Jurkat, Clone E6-1 (cell line): ENCODE measurements at regions not wholly inside any gene's neighbourhood (a gene's known extent, or its start where the extent isn't known, plus 50 kb on each side); places are given as distances from the start of the nearest gene placed in this dataset.

Experiments used
- DNase-seq: peaks from one replicate; pipeline ENCODE4 v3.0.0-alpha.2; 2011; ENCODE audit warnings: low read depth, low spot score
- H3K4me3 ChIP-seq: 2 replicates; pipeline ENCODE4 v1.5.1; 2011; ENCODE audit warnings: mild to moderate bottlenecking, low read length, control low read depth, moderate library complexity

DNA sequence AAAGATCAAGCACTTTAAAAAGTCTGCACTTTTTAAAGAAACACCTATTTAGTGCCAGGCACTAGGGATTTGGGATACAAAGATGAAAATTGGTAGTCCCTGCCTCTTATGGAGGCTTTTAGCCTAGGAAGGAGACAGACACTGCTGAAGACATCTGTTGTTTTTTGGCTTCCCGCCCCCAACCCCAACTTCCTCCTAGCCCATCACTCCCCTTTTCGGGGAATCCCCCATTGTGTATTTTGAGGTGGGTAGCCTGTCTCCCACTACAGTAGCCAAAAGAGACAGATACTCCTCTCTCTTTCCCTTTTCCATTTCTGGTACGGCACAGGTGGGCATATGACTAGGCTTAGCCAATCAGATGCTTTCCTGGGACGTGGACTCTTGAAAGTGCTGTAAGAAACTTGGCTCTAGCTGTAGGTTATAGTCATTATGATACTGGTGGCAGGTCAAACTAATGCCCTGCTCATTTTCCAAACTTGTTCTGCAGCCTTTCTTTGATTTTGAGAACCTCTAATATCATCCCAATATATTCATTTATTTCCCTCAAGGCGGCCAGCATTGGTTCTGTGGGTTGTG is 194.6 kb upstream of the RBPJ start:
- H3K4me3 ChIP-seq: no peak overlapping the region
- no peak for DNase-seq

DNA sequence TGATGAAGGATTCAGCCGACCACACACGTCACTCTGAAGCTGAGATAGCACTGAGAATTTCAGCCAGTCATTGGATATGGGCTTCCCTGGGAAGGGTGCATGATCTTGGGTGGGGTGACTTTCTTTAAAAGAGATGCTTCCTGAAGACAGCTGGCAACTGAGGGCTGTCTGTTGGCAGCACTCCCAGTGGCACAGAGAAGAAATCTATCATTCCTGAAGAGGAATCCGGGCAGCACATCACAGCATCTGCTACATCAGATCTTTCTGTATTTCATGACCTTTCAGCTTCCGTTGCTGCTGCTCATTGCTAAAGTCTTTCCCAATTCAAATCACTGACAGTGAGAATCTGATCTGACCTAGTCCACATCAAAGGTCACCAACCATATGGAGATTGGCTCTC is 193.8 kb upstream of the RBPJ start:
- no peak overlapping the region for H3K4me3 ChIP-seq
- DNase-seq: no peak

DNA sequence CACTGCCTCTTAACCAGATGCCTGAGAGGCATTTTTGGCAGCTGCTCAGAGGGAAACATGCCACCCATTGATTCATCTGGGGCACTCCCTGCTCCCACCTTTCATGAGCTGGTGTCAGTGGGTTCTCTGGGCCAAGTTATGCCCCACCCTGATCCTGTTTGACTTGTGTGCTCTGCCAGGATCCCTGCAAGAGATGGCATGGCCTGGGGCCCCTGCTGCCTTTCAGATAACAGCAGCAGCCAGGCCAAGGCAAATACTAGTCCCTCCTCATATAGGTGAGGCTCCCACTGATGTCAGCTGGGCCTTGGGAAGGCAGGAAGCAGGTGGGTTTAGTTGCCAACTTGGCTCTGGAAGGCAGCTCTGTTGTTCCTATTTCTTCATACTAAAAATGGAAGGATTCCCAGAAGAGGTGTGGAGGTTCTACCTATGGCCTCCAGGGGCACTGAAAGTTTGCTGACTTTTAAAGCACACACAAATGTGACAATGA is 192.9 kb upstream of the RBPJ start:
- H3K4me3 ChIP-seq: no peak overlapping the region
- no peak for DNase-seq

DNA sequence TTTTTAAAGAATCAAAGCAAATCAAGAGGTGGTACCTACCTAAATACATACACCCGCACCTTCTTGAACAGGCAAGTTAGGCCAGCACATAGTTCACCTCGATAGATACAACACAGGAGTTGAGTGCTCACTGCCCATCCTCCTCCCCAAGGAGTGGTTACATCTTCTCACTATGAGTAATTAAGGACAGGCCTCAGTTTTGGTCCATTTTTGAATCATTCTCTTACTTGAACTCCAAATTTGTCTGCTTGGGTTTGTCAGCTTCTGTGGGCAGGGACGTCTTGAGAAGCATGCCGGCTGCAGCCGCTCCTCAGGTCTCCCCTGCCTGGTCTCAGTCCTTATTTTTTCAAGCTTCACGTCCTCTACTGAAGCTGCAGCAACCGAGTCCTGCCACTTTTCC is 190.6 kb upstream of the RBPJ start:
- no peak overlapping the region for H3K4me3 ChIP-seq
- DNase-seq: no peak

DNA sequence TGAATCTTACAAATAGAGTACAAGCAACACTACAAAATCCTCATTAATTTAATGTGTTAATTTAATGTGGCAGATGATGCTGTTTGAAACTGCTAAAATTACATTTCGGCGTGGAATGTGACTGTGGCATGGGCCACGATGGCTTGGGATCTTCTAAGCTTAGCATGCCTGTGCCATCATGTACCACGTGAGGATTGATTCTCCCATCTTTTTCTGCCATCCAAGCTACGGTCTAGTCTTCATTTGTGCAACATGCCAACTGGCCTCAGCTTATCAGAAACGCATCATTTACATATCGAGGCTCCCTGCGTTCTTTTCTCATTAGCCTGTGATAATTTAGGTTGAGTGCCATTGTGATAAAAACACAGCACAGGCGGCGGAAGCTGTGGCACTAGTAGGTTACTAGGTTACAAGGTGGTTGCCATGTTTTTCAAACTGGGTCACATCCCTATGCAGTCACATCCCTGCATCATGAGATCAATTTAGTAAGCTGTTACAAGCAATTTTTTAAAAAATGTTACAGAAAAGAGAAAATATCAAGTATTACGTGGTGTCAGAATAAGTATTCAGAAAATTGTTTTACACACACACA is 189.9 kb upstream of the RBPJ start:
- no peak overlapping the region for H3K4me3 ChIP-seq
- DNase-seq: no peak

DNA sequence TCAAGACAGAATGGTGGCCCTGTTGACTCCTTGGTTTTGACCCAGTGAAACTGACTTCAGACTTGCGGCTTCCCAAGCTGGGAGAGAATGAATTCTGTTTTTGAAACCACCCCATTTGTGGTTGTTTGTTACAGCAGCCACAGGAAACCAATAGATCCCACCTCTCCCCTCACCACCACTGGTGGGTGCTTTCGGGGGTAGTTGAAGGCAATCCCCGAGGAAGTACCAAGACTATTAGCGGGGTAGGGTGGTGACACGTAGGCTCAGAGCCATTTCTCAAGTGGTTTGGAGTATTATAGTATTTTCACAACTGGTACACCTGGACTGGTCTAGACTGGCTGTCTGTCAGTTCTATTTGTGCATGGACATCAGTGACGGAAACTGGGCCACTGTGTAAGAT is 189.1 kb upstream of the RBPJ start:
- DNase-seq: peak; percentile 26
- H3K4me3 ChIP-seq: no peak overlapping the region

DNA sequence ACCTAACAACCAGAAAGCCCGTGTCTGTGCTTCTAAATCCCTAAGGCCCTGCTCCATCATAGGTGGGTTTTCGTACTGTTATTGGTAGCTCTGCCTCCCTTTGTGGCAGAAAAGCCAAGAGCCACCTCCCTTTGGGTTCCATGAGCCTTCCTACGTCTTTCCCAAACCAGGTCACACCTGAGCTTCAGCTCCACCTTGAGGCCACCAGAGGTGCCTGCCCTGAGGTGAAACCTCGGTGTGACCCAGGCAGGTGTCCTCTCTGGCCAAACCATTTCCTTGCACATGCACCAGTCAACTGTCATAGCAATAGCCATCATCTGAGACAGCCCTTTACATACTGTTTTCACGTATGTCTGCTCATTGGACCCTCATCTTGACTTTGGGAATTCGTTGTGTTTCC is 188.0 kb upstream of the RBPJ start:
- no peak for DNase-seq
- H3K4me3 ChIP-seq: no peak overlapping the region

DNA sequence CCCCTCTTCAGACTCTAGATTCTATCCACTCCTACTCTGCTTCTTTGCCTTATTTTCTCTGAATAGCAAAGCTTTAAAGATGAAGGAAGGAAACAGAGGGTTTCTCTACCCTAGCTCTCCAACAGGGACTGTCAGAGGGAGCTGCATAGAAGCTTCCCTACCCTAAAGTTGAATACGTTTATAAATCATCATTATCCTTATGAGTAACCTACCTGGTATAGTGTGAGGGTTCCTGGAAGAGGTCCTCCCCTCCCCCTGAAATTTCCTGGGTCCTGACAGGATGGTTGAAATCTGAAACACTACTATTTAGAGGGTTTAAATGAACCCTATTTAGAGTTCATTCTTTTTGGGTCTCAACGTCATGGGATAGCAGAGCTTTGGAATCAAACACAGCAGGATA is 187.0 kb upstream of the RBPJ start:
- no peak overlapping the region for H3K4me3 ChIP-seq
- DNase-seq: no peak

DNA sequence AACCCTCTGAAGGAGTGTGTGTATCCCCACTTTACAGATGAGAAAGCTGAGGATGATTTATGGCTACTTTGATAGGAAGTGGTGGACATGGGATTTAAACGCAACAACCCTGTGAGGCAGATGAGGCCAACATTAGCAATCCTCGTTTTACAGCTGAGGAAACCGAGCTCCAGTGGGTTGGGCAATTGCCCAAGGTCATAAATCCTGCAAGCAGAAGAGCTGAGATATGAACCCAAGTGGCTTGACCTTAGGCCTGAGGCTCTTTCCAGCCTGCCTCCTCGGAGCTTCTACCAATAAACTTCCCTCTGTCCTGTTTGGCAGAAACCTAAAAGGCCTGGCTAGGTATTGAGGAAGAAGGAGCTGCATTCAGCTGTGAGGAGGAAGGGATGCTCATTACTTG is 185.5 kb upstream of the RBPJ start:
- no peak for DNase-seq
- H3K4me3 ChIP-seq: no peak overlapping the region

DNA sequence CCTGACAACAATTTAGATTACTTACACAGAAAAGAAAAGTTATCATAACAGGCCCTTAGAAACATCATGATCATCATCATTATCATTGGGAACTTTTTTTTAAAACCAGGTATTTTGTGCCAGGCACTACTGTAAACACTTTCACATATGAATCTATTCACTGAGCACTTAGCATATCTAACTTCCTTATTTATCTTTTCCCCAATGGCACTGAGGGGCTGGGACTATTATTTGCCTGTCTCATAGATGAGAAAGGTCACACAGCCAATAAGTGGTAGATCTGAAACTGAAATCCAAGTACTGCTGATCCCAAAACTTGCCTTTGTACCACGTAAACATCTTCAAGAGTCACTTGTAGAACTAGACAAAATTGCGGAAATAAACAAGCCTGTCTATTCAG is 184.2 kb upstream of the RBPJ start:
- H3K4me3 ChIP-seq: no peak overlapping the region
- DNase-seq: no peak

DNA sequence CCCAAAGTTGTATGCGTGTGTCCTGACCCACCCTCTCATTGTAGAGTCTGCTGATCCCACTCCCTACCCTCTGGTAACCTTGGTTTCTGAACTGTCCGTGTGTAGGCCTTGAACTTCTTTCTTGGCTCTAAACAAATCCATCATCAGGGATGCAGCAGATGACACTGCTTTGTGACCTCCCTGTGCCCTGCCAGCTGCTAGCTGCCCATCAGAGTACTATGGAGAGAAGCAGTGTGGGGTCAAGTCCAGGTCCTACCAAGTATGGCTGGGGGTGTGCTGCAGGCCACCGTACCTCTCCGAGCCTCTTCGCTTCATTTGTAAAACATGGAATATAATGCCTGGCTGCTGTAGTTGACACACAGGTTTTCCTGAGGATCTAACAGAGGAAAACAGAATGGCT is 183.5 kb upstream of the RBPJ start:
- no peak overlapping the region for H3K4me3 ChIP-seq
- DNase-seq: no peak

DNA sequence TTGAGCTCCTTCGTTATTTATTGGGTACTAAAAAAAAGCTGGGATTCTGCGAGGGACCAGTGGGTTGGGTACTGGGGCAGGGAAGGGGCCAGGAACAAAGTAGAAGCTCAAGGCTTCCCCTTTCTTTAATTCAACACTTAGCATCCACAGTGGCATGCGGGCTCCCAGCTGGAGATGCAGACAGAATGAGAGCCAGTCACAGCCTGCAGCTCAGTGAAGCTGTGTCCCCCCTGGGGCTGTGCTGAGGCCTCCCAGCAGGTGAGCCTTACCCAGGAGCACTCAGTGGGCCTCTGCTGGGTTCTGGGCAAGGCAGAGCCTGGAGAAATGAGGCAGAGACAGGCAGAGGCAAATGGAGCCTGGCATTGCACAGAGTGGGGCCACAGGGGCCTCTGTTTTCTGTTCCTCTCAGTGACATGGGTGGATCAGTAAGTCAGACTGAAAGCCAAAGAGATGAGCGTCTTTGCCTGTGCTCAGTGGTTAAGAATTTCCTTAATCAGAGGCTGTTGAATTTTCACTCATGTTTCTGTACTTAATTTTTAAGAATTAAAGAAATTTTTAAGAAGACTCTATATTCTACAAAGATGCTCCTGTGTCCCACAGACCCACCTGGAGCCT is 181.4 kb upstream of the RBPJ start:
- DNase-seq: no peak
- H3K4me3 ChIP-seq: no peak overlapping the region

DNA sequence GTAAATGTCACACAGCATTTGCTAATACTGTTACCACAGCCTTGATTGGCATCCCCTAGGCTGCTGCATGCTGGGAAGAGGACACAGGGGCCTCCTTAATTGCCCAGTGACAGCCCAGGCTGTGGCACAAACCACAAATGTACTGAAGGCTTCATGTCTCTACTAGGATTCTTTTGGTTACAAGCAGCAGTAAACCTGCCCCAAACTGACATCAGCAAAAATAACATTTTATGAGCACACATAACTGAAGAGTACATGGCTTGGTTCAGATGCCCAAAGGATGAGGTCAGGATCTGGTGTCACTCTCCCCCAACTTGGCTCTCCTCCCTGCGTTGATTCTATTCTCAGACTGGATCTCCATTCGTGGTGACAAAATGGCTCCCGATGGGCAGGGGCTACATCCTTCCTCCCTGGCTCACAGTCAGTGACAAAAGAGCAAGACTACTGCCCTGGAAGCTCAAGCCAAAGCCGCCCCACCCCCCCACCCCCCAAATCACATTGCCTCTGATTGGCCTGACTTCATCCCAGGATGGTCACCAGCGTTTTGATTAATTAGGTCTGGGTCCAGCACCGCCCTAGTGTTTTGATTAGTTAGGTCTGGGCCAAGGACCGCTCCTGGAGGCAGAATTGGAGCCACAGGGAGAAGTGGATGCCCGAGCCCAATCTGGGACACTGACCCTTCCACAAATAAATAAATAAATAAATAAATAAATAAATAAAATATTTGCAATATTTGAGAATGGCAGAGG is 180.5 kb upstream of the RBPJ start:
- DNase-seq: no peak
- H3K4me3 ChIP-seq: no peak overlapping the region

DNA sequence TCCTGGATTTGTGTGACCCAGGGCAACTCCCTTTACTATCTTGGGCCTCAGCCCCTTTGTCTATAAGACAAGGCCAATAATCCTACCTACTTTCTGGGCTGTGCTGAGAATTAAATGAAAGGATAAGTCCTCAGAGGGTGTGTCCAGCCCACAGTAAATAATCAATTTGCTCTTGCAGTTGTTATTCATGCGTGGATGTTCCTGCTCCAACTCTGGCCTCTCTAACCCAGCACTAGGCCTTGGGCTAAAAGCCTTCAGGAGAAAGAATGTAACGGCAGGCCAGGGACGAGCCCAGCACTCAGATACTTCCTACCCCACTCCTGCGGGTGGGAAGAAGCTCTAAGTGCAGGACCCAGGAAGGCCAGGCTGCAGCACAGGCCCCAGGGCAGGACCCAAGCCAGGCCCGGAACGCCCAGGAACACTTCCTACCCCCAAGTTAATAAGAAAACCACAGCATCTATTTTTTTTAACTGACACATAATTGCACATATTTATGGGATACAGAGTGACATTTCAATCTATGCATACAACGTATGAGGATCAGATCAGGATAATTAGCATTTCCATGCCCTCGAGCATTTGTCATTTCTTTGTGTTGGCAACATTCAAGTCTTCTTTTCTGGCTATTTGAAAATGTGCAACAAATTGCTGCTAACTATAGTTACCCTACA is 179.6 kb upstream of the RBPJ start:
- no peak for DNase-seq
- no peak overlapping the region for H3K4me3 ChIP-seq

DNA sequence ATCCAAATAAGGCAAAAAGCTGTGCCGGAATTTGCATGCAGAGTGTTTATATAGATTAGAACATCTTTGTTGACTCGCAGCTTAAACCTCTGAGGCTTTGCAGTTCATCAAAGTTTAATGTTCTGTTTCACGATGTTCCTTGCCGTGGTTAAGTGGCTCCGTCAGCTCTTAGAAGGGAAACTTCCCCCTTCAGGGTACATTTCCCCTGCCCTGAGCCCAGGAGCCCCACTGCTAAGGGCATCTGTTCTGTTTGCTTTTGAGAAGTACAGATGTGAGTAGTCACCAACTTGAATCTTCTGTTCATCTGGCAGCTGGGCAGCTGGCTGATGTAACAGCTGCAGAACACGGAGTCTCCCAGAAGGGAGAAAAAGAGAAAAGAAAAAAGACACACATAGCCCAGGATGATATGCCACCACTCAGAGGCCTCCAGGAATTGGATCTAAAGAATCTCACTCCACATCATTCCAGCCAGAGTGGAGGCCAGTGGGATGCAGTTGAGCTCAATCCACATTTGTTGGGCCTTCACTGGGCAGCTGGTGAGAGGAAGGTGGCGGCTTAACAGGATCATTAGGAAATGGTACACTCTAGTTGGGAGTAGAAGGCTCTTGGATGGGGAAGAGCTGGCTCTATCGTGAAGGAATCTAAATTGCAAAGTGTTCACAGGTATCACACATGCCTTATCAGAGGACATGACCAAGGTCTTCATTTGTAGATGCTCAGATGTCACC is 178.7 kb upstream of the RBPJ start:
- DNase-seq: no peak
- H3K4me3 ChIP-seq: no peak overlapping the region

DNA sequence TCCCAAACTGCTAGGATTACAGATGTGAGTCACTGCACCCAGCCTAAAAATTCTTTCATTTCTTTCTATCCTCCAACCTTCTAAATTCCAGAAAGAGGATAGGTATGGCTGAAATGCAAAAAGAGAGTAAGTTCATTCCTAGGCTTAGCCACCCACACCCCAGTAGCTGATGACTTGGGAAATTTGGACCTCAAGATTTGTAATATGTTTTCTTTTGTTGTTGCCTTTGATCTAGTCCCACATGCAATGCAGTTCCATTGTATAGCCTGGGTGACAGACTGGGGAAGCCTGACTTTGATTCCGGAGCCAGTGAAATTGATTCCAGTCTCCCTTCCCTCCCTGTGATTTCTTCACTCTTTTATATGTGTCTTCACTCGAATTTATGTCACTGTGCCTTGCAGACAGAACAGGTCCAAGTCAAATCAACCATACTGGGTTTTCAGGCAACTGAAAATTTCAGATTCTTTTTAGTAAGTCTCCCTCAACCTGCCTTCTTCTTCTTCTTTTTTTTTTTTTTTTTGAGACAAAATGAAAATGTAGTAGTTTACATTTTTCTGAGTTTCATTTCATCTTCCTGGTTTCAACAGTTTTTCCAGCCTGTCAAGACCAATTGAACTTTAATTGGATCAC is 176.2 kb upstream of the RBPJ start:
- no peak overlapping the region for H3K4me3 ChIP-seq
- DNase-seq: no peak

DNA sequence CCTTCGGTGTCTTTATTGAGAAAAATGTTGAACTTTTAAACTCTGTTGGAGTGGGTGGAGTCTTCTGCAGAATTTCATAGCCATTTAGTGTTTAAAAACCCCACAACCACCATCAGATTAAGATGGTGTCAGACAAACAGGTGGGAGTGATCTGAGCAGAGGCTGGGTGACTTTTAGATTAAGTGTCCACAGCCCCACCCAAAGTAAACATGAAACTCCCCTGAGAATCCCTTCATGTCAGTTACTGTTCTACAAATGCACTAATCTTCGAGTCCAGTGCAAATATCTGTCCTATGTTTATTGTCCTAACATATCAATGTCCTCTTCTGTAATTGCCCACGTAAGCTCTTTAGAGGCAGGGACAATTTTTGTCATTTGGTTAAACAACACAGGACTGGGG is 175.6 kb upstream of the RBPJ start:
- DNase-seq: no peak
- no peak overlapping the region for H3K4me3 ChIP-seq

DNA sequence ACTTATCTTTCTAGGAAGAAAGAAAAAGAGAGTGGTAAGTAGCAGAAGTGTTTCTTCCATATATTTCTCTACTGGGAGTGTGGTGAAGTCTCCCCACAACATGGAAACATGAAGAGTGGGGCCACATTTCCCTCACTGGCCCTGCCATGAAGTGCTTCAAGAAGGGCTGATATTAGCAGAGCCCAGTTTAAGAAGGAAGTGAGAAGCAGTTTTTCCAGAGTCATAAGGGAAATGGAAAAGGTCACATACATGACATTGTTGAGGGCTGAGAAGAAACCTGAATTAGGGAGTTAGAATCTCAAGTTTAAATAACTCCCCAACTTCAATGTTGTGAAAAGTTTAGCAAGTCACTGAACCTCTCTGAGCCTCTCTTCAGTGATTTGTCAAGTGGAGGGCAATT is 171.9 kb upstream of the RBPJ start:
- no peak overlapping the region for H3K4me3 ChIP-seq
- DNase-seq: no peak

DNA sequence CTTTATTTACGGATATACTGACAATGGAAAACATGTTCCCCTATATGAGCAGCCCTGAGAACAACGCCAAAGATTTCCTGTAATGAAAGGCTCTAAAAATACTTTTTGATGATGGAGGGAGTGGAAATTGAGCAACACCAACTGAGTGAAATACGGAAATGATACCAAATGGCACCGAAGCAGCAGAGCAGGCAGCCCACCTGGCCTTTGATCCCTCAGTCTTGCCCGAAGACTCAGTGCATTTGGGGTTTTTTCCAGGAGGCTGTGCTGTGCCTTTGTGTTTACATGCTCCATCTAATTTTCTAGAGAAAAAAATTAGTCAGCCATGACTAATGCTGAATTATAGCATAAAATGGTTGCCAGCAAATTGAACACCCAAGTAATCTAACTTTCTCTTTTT is 169.9 kb upstream of the RBPJ start:
- DNase-seq: no peak
- no peak overlapping the region for H3K4me3 ChIP-seq
